GM06990 (cell line): ENCODE measurements at regions not wholly inside any gene's neighbourhood (a gene's known extent, or its start where the extent isn't known, plus 50 kb on each side); places are given as distances from the start of the nearest gene placed in this dataset.

Experiments
- DNase-seq: peaks from one replicate; pipeline ENCODE4 v3.0.0-alpha.2; 2011; ENCODE audit not compliant: insufficient read length; ENCODE audit errors: extremely low read depth
- H3K27me3 ChIP-seq: replicated peaks from 2 replicates; pipeline ENCODE4 v1.6.0; 2011; ENCODE audit warnings: low read length; ENCODE audit not compliant: control insufficient read depth, insufficient read depth
- H3K36me3 ChIP-seq: 2 replicates; pipeline ENCODE4 v1.5.1; 2011; ENCODE audit warnings: low read length; ENCODE audit not compliant: control insufficient read depth, insufficient read depth
- H3K4me3 ChIP-seq: replicated peaks from 2 replicates; pipeline ENCODE4 v1.5.1; 2011; ENCODE audit warnings: low read depth, mild to moderate bottlenecking, control low read depth, low read length
- TF ChIP-seq, protein P1 (sequence below): IDR thresholded peaks from 2 replicates; pipeline ENCODE4 v1.5.1; 2011; ENCODE audit warnings: low read length, control low read depth, mild to moderate bottlenecking, inconsistent platforms; ENCODE audit not compliant: insufficient read depth, poor library complexity, severe bottlenecking

DNA sequence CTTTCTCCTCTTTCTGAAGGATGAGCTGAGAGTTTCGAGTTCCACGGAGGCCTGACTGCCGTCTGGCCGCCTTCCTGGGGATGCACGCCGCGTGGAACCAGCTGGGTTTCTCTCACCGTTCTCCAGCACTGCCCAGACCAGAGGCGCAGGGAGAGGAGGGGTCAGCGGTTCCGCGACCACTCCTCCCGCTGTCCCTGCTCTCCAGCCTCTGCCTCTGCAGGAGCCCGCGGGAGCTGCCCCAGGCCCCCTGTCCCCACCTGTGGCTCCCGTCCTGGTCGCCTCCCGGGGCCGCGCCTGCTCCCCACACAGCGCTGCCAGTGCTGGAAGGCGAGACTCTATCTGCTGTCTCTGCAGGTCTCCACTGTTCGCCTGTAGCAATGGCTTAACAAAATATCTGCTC is 106.8 kb upstream of the AFDN start:
- no peaks in the 10 kb centered on the region for H3K27me3 ChIP-seq
- H3K4me3 ChIP-seq = no peak overlapping the region
- H3K36me3 ChIP-seq = no peaks in the 10 kb centered on the region
- TF ChIP-seq, protein P1, sequence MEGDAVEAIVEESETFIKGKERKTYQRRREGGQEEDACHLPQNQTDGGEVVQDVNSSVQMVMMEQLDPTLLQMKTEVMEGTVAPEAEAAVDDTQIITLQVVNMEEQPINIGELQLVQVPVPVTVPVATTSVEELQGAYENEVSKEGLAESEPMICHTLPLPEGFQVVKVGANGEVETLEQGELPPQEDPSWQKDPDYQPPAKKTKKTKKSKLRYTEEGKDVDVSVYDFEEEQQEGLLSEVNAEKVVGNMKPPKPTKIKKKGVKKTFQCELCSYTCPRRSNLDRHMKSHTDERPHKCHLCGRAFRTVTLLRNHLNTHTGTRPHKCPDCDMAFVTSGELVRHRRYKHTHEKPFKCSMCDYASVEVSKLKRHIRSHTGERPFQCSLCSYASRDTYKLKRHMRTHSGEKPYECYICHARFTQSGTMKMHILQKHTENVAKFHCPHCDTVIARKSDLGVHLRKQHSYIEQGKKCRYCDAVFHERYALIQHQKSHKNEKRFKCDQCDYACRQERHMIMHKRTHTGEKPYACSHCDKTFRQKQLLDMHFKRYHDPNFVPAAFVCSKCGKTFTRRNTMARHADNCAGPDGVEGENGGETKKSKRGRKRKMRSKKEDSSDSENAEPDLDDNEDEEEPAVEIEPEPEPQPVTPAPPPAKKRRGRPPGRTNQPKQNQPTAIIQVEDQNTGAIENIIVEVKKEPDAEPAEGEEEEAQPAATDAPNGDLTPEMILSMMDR = no peak
- no peak for DNase-seq

DNA sequence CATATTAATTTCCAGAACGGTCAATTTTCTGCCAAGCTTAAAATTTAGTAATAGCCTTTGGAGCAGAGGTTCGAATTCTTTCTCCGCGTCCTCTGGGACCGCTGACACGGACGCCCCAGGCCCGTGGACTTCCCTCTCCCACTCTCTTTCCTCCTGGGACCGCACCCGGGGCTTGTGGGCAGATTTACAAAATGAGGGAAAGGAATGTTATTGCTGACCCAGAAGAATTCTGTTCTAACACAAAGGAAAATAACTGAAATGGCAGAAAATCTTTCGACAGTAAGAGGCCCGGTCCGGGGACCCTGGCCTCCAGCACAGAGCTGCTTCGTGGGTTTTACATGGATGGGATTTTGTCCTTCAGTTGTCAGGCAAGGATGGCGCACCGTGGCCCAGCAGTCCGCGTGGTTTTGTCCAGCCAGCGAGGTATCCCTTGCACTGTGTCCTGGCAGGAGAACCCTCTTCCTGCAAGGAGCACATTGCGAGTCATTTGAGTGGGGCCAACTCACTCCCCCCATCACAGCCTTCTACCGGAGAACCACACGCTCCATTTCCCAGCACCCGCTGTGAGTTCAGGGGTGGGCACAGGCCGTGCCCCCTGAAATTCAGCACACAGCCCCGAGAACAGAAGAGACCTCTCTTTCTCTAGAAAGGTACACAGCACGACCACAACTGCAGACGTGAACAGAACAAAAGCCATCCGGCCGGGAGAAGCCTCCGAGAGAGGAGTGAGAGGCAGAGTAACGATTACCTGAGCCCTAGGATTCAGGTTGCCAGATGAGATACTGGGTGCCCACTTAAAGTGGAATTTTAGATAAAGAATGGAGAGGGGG is 106.0 kb upstream of the AFDN start:
- H3K36me3 ChIP-seq = no peaks in the 10 kb centered on the region
- DNase-seq = no peak
- TF ChIP-seq, protein P1 = no peak
- H3K4me3 ChIP-seq = no peak overlapping the region
- H3K27me3 ChIP-seq = no peaks in the 10 kb centered on the region

DNA sequence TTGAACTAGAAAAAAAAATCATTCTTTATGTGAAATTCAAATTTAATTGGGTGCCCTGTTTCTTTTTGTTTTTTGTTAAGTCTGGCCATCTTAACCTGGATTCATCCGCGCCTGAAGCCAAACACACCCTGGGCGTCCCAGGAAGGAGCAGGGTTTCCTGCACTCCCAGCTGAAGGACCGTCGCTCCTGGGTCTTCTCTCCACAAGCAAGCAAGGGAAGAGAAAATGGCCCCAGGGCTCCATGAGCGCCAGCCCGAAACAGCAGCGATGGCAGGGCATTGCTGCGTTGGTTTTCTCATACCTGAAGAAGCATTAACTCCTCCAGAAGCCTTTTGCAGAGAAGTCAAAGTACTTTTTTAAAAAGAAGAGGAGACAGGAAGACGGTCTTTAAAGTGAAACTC is 105.4 kb upstream of the AFDN start:
- H3K36me3 ChIP-seq = no peaks in the 10 kb centered on the region
- DNase-seq = no peak
- H3K4me3 ChIP-seq = no peak overlapping the region
- H3K27me3 ChIP-seq = no peaks in the 10 kb centered on the region
- TF ChIP-seq, protein P1 = no peak

DNA sequence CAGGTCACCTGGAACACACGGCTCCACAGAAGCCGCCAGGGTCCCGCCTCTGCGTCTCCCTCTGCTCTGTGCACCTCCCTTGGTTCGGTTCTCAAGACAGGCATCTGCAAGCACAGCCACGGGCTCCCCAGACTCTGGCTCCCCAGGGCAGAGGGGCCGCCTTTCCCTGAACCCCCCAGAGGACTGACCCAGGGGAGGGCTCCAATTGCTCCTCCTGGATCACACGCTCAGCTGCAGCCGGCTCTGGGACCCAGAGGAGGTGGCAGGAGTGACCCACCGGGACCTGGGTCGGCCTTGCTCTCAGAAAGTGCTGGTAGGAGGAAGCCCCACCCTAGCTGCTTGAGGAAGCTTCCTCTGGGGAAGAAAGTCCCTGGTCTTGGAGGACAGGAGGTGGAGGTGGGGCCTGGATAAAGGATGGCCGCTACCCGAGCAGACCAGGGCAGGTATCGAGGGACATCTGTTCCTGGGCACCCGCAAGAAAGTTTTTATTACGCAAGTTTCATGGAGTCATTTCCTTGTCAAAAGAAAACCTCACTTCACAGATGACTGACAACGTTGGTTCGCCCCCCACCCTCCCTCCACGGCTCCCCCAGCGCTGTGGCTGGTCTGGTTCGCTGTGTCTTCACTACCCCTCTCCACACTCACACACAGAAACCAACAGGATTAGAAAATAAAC is 103.9 kb upstream of the AFDN start:
- no peak overlapping the region for H3K4me3 ChIP-seq
- no peak for DNase-seq
- TF ChIP-seq, protein P1 = no peak
- no peaks in the 10 kb centered on the region for H3K36me3 ChIP-seq
- H3K27me3 ChIP-seq = no peaks in the 10 kb centered on the region

GRCh38 chr6:167726043-167726621 is 100.6 kb upstream of the AFDN start:
- TF ChIP-seq, protein P1 = no peak
- H3K27me3 ChIP-seq = no peaks in the 10 kb centered on the region
- no peak overlapping the region for H3K4me3 ChIP-seq
- no peaks in the 10 kb centered on the region for H3K36me3 ChIP-seq
- DNase-seq = no peak
